GM18907 (cell line): ENCODE measurements at regions not wholly inside any gene's neighbourhood (a gene's known extent, or its start where the extent isn't known, plus 50 kb on each side); places are given as distances from the start of the nearest gene placed in this dataset.

Source experiments
- ATAC-seq: cut with Tn5 transposase; IDR thresholded peaks from one replicate; pipeline ENCODE4 v1.9.1; 2021; ENCODE audit warnings: mild to moderate bottlenecking, moderate library complexity; ENCODE audit not compliant: unreplicated experiment

DNA sequence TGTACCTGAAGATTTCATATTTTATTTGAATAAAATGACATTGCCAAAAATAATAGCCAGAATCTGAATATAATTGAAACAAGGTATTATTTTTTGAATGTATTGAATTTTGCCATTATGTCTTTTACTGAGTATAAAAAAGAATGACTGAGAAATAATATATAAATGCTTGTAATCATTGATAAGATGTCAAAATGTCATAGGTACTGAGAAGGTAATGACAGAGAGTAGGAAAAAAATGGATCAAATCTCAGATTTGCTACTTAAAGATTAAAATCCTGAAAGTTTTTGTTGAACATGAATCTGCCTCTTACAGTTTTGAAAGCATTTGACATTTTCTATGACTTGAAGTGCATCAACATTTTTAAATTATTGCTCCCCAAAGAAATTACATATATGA is 1069.9 kb upstream of the ADGRL4 start:
- ATAC-seq, result no peak

DNA sequence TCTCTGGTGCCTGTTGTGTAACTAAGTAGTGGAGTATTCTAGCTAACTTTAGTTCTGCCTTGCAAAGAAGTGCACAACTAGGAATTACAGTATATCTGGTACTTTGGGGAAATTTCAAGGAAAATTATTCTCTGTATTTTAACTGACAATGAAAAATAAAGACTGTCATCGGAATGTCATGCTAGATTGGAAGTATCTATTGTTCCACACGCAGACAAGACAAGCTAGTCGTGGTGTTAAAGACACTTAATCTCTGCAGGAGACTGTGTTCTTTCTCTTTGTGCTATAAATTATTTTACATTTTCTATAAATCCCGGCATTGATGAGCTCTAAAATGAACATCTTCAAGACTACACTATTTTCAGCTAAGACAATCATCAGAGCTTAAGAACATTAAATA is 1068.8 kb upstream of the ADGRL4 start:
- ATAC-seq, result no peak

DNA sequence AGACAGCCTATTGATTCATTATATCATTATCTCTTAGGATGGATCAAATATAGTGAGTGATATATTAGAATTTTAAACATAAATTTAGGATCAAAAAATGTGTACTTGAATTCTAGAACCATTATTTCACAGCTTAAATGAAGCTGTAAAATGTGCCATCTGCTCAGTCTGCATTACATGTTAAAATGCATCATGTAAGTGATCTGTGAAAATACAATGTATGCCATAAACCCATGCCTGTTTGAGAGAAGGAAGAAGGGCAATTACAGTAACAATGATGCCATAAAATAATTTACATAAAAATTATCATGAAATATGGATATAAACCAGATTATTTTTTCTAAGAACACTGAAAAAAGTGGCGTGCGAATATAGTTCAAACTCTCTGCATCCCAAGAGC is 1066.0 kb upstream of the ADGRL4 start:
- ATAC-seq, result no peak

DNA sequence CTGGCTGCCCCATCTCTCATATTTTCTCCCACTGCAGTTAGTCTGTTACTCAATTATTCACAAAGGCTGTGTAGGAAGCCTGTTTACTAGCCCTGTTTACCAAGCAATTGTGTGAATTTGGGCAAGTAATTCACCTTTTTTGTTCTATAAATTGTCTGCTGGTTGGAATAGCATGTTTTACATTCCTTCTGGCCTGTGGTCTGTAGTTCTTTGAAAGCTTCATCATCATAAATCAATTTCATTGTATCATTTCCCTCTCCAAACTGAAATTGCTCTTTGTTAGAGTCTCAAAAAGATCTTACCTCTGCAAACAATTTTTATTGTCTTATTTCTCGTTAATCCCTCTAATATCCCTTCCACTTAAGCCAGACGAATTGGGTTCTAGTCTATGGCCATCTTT is 1059.5 kb upstream of the ADGRL4 start:
- no peak for ATAC-seq

DNA sequence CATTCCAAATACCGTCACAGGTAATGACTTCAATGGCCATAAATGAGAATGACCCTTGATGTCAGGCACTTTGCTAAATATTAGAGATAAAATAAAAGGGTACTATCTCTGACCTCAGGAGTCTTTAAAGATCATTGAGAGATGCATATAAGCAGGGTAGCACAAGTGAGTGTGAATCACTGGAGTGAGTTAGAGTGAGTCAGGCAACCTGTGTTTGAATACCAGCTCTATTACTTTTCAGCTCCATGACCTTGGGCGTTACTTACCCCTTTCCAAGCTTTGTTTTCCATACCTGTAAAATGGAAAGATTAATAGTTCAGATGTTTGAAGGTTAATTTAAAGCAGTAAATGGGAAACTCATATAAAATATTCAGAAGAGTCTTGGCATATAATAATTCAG is 1058.0 kb upstream of the ADGRL4 start:
- no peak for ATAC-seq

DNA sequence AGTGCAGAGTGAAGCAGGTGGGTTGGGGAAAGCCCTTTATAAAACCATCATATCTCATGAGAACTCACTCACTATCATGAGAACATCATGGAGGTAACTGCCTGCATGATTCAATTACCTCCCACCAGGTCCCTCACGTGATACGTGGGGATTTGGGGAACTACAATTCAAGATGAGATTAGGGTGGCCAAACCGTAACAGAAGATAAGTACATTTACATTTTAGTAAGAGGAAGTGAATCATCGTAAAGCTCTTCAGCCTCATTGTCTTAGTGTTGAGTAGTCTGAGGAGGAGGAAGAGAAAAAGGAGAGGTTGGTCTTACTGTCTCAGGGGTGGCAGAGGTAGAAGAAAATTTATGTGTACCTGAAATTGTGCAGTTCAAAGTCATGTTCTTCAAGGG is 1053.4 kb upstream of the ADGRL4 start:
- ATAC-seq, result no peak

DNA sequence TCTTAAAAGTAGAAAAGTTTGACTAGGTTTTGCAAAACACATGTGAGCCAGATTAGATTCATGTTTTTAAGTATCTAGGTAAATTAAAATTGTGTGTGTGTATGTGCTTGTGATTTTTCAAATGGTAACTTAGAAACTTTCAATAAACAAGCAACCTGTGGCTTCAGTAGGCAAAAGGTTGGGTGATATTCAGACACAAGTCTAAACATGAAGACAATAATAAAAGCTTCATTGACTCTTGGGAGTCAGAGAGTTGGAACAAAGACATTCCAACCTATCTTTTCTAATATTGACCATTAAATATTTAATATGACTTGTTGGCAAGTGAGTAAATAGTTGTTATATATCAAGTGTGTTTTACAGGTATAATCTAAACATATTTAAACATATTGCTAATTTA is 1049.6 kb upstream of the ADGRL4 start:
- no peak for ATAC-seq

DNA sequence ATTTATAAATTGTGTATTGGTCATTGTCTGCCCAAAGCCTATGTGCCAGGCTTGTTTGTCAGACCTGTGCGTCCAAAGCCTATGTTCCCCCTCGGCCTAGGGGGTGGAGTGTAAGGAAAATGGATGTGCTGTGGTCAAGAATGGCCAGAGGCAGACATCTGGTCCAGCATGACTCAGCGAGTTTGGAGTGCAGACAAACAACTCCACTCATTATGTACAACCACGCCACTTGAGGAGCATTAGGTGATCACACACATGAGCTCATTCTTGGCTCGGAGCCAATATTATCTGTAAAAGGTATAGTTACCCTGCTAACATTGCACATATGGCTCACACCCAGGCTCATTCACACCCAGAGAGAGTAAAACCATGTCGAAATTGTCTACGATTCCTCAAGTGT is 1047.6 kb upstream of the ADGRL4 start:
- ATAC-seq, result no peak

DNA sequence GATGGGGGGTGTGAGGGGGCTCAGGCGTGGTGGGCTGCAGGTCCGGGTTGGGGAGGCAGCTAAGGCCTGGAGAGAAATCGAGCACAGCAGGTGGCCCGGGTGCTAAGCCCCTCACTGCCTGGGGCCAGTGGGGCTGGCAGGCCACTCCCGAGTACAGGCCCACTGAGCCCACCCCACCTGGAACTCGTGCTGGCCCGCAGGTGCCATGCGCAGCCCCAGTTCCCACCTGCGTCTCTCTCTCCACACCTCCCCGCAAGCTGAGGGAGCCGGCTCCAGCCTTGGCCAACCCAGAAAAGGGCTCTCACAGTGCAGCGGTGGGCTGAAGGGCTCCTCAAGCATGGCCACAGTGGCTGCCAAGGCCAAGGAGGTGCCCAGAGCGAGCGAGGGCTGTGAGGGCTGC is 1047.1 kb upstream of the ADGRL4 start:
- ATAC-seq, result no peak

DNA sequence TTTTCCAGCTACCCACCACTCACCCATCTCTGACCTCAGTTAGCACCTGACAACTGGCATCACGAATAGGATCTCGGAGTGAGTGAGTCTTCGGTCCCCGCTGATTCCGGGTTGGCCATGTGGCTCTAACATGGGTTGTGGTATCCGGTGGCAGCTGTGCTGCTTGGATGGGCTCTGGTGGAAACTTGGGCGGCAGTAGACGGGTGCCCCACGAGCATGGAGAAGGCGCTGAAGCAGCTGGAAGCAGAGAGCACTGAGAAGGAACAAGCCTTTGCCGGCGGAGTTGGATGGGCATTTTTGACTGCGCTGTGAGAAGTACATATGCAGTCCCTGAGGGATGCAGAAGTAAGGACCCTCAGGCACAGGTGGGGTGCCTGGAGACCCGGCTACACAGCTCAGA is 1044.0 kb upstream of the ADGRL4 start:
- ATAC-seq, result no peak

DNA sequence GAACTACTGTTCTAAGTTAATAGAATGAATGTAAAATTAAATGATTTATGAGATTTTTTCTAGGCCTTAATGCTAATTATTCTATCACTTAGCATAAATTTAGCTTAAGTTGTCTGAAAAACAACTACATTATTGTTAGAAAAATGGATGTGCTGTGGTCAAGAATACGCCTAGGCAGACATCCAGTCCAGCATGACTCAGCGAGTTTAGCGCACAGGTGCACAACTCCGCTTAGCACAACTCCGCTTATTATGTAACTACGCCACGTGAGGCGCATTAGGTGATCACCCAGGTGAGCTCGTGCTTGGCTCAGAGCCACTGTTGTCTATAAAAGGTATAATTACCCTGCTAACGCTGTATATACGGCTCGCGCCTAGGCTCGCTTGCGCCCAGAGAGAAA is 1043.6 kb upstream of the ADGRL4 start:
- no peak for ATAC-seq

DNA sequence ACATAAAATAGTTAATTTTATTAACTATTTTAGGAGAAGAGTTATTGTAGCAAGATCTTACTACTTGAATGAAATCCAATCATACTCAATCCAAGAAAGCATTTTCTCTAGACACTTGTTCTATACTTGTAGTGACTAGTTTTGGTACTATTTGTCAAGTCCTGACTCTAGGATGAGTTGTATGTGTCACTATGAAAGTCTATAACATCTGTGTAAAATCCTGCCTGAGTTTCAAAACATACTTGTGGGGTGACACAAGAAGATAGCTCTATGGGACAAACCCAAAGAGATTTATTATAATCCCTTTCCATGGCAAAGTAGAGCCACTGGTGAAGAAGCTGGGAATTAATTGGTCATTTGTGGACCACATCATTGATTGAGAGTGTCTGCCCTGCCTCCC is 1042.2 kb upstream of the ADGRL4 start:
- ATAC-seq, result no peak

DNA sequence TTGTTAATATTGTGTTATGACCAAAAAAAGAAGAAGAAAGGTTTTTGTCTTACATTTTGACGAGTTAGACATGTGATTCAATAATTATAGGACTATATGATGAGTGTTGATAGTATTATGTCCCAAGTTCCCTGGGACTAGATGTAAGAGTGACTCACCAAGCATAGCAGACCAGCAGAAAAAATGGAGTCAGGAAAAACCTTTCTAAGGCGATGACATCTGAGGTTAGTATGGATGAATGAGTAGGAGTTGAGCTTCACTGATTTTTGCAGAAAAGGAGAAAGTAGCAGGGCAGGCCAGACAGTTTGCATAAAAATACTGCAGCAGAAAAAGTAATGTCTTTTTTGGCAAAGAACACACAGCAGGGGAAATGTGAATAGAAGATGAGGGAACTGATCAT is 1041.3 kb upstream of the ADGRL4 start:
- no peak for ATAC-seq

DNA sequence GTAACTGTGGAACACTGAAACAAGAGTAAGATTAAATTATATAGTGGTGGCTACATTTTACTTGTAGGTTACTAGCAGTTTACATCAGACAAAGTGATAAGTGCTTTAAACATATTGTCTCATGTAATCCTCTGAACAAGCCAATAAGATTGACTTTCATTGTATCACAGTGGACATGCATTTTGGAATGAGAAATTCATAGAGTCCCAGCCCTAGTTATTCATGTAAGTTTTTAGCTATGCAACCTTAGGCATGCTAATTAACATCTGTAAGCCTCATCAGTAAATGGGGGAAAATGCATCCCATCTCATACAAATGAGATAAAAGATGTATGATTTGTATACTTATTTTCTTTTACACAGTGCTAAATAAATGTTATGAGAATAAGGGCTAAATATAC is 1038.1 kb upstream of the ADGRL4 start:
- no peak for ATAC-seq

DNA sequence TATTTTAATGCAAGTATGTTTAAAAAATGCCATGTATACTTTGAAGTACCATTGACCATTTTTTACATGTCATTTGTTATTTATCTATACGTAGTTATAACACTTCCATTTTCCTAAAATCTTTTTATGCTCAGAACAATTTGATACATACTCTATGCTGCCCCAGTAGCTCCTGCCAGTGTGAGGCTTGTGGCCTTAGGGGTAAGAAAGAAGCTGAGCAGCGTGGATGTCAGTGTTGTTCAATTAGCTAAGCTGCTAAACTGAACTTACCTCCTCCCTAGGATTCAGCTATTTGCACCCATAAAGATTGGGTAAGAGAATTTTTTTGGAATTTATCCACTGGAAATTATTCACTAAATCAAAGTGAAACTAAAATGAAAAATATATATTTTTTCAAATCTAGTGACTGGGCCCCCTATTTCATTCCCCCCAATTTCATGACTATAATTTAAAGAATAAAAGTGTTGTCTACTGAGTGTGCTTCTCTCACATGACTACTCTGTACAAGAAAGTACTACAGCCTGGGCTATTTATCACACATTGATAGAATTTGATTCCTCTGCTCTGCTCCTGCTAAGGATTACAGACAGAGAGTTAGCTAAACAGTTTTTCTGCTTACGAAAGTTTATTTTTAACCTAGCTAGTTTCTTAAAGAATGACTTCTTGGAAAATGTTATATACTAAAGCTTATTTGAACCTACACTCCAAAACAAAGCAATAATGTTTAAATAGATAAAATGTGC is 1030.3 kb upstream of the ADGRL4 start:
- no peak for ATAC-seq

DNA sequence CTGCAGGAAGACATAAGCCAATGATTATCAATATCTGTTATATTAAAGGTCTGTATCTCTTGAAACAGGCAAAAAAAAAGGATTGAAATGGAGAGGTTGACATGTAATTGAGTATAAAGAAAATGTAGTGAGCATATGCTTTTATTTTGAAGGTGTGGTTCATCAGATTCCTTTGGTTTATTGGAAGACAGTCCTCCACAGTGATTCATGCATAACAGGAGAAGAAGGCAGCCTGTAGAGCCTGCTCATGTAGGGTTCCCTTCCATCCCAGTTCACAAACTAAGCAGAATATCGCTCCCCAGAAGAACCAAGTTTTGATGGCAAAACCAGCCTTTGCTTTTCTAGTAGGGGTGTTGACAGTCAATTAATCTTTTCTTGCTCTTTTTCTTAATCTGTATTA is 1016.8 kb upstream of the ADGRL4 start:
- no peak for ATAC-seq

DNA sequence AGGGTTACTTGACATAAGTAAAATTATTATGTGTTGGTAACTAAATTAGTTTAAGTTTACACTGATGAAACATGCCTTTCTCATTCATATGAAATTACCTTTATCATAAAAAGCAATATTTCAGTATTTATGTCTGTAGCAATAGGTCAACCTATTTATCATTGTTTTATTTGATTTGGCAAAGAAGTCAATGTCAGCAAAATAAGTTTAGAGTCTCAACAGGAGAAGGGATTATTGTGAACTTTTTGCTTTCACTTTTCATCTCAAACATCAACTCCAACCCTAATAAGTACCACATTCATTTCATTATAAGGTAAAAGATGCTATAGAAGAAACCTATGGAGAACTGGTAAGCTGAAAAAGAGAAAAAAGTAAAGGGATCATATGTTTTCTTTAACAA is 1015.4 kb upstream of the ADGRL4 start:
- no peak for ATAC-seq

DNA sequence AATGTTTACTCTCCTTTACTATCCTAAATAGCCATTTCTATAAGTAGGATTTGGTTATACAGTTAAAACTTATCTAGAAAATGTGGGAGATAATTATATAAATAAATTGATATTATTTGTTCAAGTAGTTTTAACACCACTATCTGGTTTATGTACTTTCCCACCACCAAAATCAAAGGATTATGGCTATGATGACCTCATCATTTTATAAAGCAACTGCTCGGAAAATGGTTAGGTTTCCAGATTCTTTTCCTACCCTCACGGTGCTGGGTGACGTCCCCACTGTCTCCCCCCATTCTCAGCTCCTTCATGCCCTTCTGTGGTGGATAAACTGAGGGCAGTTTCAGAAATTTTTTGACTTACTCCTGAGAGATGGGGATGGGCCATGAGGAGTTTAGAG is 1011.8 kb upstream of the ADGRL4 start:
- ATAC-seq, result no peak

DNA sequence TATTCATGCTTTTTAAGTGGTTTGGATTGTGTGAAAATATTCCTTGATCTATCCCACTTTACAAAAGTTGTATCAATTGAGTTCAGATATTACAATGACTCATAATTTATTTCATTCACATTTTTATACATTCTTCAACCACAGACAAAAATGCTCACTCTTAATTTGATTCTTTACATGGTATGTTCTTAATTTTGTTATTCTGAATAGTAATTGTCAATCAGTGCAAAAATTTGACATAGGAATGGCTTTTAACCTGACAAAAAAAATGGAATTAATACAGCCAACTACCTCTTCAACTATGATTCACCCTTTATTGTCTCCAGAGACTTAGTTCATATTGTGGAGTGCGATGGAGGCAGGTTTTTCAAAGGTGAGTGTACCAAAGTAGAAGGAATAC is 1002.4 kb upstream of the ADGRL4 start:
- no peak for ATAC-seq

DNA sequence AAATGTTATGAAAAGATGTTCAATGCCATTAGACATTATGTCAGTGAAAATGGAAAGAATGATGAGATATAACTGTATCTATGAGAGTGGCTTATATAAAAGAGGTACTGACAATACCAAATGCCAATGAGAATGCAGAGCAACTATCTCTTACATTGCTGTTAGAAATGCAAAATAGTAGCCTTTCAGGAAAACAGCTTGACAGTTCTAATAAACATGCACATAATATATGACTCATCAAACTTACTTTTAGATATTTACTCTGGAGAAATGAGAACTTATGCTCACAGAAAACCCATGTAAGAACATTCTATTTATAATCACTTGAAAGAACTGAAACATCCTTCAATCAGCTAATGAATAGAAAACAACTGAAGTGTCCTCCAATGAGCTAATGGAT is 996.7 kb upstream of the ADGRL4 start:
- no peak for ATAC-seq

DNA sequence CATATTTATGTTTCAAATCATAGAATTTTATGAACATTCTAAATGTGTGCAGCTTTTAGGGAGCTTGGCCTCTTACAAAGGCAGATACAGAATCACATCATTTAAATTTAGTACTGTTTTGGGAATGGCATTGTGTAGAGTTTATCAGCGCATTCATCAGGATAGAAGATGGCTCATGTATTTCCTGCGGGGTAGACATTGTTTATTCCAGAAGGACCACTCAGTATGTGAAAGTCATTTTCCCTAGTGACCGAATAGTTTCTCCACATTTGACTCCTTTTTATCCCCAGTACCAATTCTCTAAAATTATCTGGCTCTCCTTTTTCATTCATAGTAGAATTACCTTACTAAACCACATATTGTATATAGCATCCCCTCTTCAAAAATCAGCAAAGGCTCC is 981.9 kb upstream of the ADGRL4 start:
- no peak for ATAC-seq

DNA sequence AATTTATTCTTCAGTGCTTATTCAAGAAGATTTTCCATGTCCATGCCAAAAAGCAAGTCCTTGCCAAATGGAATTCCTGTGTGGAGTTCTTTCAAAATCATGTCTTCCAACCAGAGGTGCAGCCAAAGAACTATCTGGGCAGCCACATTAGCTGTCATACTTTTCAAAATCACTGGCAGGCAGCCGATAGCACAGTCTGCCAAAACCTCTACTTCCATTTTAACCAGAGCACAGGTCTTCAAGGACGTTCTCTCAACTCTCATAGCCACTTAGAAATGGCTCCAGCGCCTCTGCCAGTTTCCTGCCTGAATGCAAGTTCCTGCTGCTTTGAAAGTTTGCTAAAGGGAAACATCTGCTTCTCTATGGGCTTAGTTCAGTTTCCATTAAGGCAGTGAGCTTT is 975.7 kb upstream of the ADGRL4 start:
- ATAC-seq, result no peak

DNA sequence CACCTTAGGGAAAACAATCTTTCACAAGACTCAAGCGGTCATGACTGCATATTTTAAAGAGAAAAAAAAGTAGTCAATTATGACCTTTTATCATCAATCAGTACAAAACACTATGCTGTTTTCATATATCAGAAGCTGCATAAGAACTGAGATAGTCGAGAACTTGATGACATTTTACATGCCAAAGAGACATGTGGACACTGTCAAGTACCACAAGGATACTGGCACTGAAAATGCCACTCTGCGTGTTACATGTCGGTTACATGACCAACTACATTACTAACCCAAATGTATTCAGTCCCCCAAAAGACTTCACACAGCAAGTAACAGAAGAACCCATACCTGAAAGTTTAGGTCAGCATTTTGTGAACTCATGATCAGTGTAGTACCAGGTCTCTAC is 975.0 kb upstream of the ADGRL4 start:
- ATAC-seq, result no peak

DNA sequence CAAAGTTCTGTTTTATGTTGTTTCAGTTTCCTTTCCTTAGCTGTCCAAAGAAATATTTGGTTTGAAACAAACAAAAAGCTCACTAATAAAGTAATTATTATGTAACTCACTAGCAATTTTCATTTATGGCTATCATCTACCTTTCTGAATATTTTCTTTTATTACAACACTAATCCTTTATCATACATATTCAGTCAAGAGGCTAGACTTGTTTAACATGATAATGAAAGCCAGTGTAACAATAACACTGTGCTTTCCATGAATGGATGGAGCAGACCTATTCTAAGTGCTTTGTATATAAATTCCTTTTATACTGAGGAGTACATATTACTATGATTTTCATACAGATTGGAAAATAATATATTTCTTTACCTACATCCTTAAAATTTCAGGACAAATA is 972.8 kb upstream of the ADGRL4 start:
- no peak for ATAC-seq
